Caco-2 (cell line): ENCODE measurements at regions not wholly inside any gene's neighbourhood (a gene's known extent, or its start where the extent isn't known, plus 50 kb on each side); places are given as distances from the start of the nearest gene placed in this dataset.

Source experiments
- BruUV-seq: library from RNA; stranded (reverse); fragments of 400-500 nt; replicated peaks from 2 replicates; lab custom pipeline; 2021; lab: Mats Ljungman, UMichigan
- CTCF ChIA-PET: fragments of 300-600 bp; sonication (Branson Sonifier 250); formaldehyde crosslinking; loops from one replicate; lab custom pipeline; 2022; ENCODE audit warnings: antibody characterized with exemption; lab: Charles Lee
- POLR2A ChIA-PET: fragments of 300-600 bp; sonication (Branson Sonifier 250); formaldehyde crosslinking; loops from one replicate; lab custom pipeline; 2022; ENCODE audit warnings: antibody characterized with exemption; lab: Charles Lee
- DNase-seq, 2 experiments: peaks; one replicate each; pipeline versions ENCODE4 v3.0.0 to v3.0.0-alpha.2; 2020 to 2022
- H3K27me3 ChIP-seq: replicated peaks from 2 replicates; pipeline ENCODE4 v1.6.0; 2011; ENCODE audit warnings: low read length; ENCODE audit not compliant: control insufficient read depth, insufficient read depth
- H3K36me3 ChIP-seq: 2 replicates; pipeline ENCODE4 v1.5.1; 2011; ENCODE audit warnings: low read length; ENCODE audit not compliant: control insufficient read depth, insufficient read depth
- H3K4me1 ChIP-seq: fragments of 250-450 bp; sonication (Bioruptor Pico); 2 replicates; pipeline ENCODE4 v1.5.1; 2020; ENCODE audit warnings: mild to moderate bottlenecking
- H3K4me3 ChIP-seq: 2 replicates; pipeline ENCODE4 v1.5.1; 2011; ENCODE audit warnings: low read depth, mild to moderate bottlenecking, control low read depth, low read length
- H3K9me3 ChIP-seq: fragments of 250-450 bp; sonication (Bioruptor Pico); 2 replicates; pipeline ENCODE4 v1.5.1; 2020; ENCODE audit warnings: mild to moderate bottlenecking, moderate library complexity
- H3K27ac Mint-ChIP-seq: one replicate; pipeline ENCODE4 v1.8.0; 2022; ENCODE audit warnings: mixed read lengths; ENCODE audit not compliant: unreplicated experiment
- H3K27me3 Mint-ChIP-seq: one replicate; pipeline ENCODE4 v1.8.0; 2022; ENCODE audit warnings: mixed read lengths; ENCODE audit not compliant: insufficient read depth, unreplicated experiment
- H3K36me3 Mint-ChIP-seq: one replicate; pipeline ENCODE4 v1.8.0; 2022; ENCODE audit warnings: mild to moderate bottlenecking, mixed read lengths; ENCODE audit not compliant: insufficient read depth, unreplicated experiment
- H3K4me1 Mint-ChIP-seq: one replicate; pipeline ENCODE4 v1.8.0; 2022; ENCODE audit warnings: low read depth, mixed read lengths; ENCODE audit not compliant: unreplicated experiment
- H3K4me3 Mint-ChIP-seq: one replicate; pipeline ENCODE4 v1.8.0; 2022; ENCODE audit warnings: mild to moderate bottlenecking, moderate library complexity, mixed read lengths; ENCODE audit not compliant: unreplicated experiment
- H3K9me3 Mint-ChIP-seq: one replicate; pipeline ENCODE4 v1.8.0; 2022; ENCODE audit warnings: mixed read lengths; ENCODE audit not compliant: unreplicated experiment
- CTCF ChIP-seq, 2 experiments: fragments of 200-600 bp in 1 of 2; IDR thresholded peaks; 1 replicate in 1 of 2; 2 replicates in 1 of 2; pipeline versions ENCODE4 v1.5.1 to v1.8.0; 2011 to 2022; ENCODE audit warnings: antibody characterized with exemption in 1 of 2, control low read depth in 1 of 2, inconsistent platforms in 1 of 2, low read depth in 1 of 2, low read length in 1 of 2, mild to moderate bottlenecking in 1 of 2, moderate library complexity in 1 of 2; ENCODE audit not compliant: insufficient read depth in 1 of 2, severe bottlenecking in 1 of 2, unreplicated experiment in 1 of 2
- intact Hi-C: fragments of 100-400 bp; cut with micrococcal nuclease; formaldehyde crosslinking; loops from one replicate; pipeline ENCODE4 v1.10.0; 2022; ENCODE audit not compliant: unreplicated experiment

DNA sequence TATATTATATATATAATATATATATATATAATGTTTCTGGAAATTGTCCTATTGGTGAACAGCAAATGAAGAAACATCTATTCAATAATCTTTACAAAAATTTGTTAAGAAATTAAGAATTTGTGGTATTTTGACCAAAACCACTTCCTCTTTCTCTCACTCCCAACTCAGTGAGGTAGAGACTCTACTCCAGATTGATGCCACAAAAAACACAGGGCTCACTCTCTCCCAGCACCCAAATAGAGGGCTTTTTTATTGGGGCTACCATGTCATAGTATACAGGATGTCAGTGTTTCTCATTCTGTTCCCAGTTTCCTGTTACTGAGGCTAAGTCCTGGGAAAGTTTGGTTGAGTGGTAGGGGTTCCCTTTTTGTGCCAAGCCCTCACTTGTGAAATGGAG lies 1155.4 kb downstream of the BCL11A start:
- intact Hi-C loops = no loop called here
- ChIA-PET CTCF (no interaction called here), POLR2A (no interaction called here)
- no peak overlapping the region for H3K27ac Mint-ChIP-seq
- Histone ChIP-seq H3K4me1 (no peaks in the 10 kb centered on the region), H3K9me3 (no peaks in the 10 kb centered on the region), H3K27me3 (no peaks in the 10 kb centered on the region), H3K4me3 (no peak overlapping the region), H3K36me3 (no peaks in the 10 kb centered on the region)
- BruUV-seq = no TSS peak
- H3K27me3 Mint-ChIP-seq = no peaks in the 10 kb centered on the region
- no peak for TF ChIP-seq CTCF (IDR thresholded peaks at IDR 0.05; ENCODE audit: insufficient read depth in 1 of 2, low read depth in 1 of 2, low read length in 1 of 2, severe bottlenecking in 1 of 2, unreplicated experiment in 1 of 2)
- H3K36me3 Mint-ChIP-seq = no peaks in the 10 kb centered on the region
- no peak overlapping the region for H3K4me3 Mint-ChIP-seq
- H3K9me3 Mint-ChIP-seq = no peaks in the 10 kb centered on the region
- no peaks in the 10 kb centered on the region for H3K4me1 Mint-ChIP-seq
- no peak for DNase-seq

GRCh38 chr2:59395119-59395518 lies 1154.0 kb upstream of the FANCL start:
- H3K27me3 Mint-ChIP-seq = no peaks in the 10 kb centered on the region
- ChIA-PET CTCF (interaction anchor here (0.7 kb wide), 1 partner anchor 190 kb away, joined by 3 read pairs; no protein-coding TSS in a partner anchor), POLR2A (no interaction called here)
- intact Hi-C loops = no loop called here
- TF ChIP-seq CTCF (IDR thresholded peaks at IDR 0.05; ENCODE audit: insufficient read depth in 1 of 2, low read depth in 1 of 2, low read length in 1 of 2, severe bottlenecking in 1 of 2, unreplicated experiment in 1 of 2) = no peak
- Histone ChIP-seq H3K36me3 (no peaks in the 10 kb centered on the region), H3K4me1 (no peaks in the 10 kb centered on the region), H3K9me3 (no peaks in the 10 kb centered on the region), H3K27me3 (no peaks in the 10 kb centered on the region), H3K4me3 (no peak overlapping the region)
- no peaks in the 10 kb centered on the region for H3K36me3 Mint-ChIP-seq
- no peaks in the 10 kb centered on the region for H3K4me1 Mint-ChIP-seq
- H3K4me3 Mint-ChIP-seq = no peak overlapping the region
- DNase-seq = no peak
- no TSS peak for BruUV-seq
- H3K9me3 Mint-ChIP-seq = no peaks in the 10 kb centered on the region
- no peak overlapping the region for H3K27ac Mint-ChIP-seq

- H3K4me1 ChIP-seq = no peaks in the 10 kb centered on the region
- Mint-ChIP-seq H3K27ac (no peak overlapping the region), H3K4me1 (no peaks in the 10 kb centered on the region), H3K4me3 (no peak overlapping the region), H3K27me3 (no peaks in the 10 kb centered on the region), H3K36me3 (no peaks in the 10 kb centered on the region), H3K9me3 (no peaks in the 10 kb centered on the region)
- CTCF ChIA-PET = no interaction called here
- intact Hi-C loops = no loop called here
- no peaks in the 10 kb centered on the region for H3K36me3 ChIP-seq
- H3K4me3 ChIP-seq = no peak overlapping the region
- no peak for TF ChIP-seq CTCF (IDR thresholded peaks at IDR 0.05; ENCODE audit: insufficient read depth in 1 of 2, low read depth in 1 of 2, low read length in 1 of 2, severe bottlenecking in 1 of 2, unreplicated experiment in 1 of 2)
- POLR2A ChIA-PET = no interaction called here
- no peaks in the 10 kb centered on the region for H3K27me3 ChIP-seq
- DNase-seq = no peak
- BruUV-seq = no TSS peak
- no peaks in the 10 kb centered on the region for H3K9me3 ChIP-seq
Observed at GRCh38 chr2:59391896-59392295, 1150.8 kb upstream of the FANCL start.
